HCT116 (cell line): ENCODE measurements at regions not wholly inside any gene's neighbourhood (a gene's known extent, or its start where the extent isn't known, plus 50 kb on each side); places are given as distances from the start of the nearest gene placed in this dataset.

Source experiments
- ATAC-seq: fragments of 200-7000 bp; cut with Tn5 transposase; 2 replicates; pipeline ENCODE4 v1.9.1; 2020; ENCODE audit warnings: mild to moderate bottlenecking, moderate library complexity
- BruUV-seq: library from RNA; stranded (reverse); fragments of 400-500 nt; replicated peaks from 2 replicates; lab custom pipeline; 2021; lab: Mats Ljungman, UMichigan
- CTCF ChIA-PET: fragments of 300-600 bp; sonication (Branson Sonifier 250); formaldehyde crosslinking; loops from one replicate; lab custom pipeline; 2021; ENCODE audit warnings: antibody characterized with exemption; lab: Charles Lee
- POLR2A ChIA-PET: fragments of 300-600, 350-600 bp; sonication (Branson Sonifier 250); formaldehyde crosslinking; loops from one replicate; lab custom pipeline; 2021; ENCODE audit warnings: antibody characterized with exemption; lab: Charles Lee
- RAD21 ChIA-PET, 2 experiments: fragments of 300-600 bp; sonication (Branson Sonifier 250); formaldehyde crosslinking; loops; one replicate each; lab custom pipeline; 2023; ENCODE audit warnings: low total read pairs in 2 of 2; ENCODE audit not compliant: uncharacterized antibody in 2 of 2, unreplicated experiment in 2 of 2, low non-redundant PET in 1 of 2; lab: Charles Lee
- DNase-seq: peaks from one replicate; pipeline ENCODE4 v3.0.0-alpha.2; 2010; ENCODE audit warnings: low read depth, low spot score
- H2AFZ ChIP-seq: fragments of 200-600 bp; shearing (Covaris generic), sonication (generic); 2 replicates; pipeline ENCODE4 v1.6.1; 2017; ENCODE audit warnings: low read depth, mixed run types, mixed read lengths, antibody characterized with exemption, low read length; ENCODE audit not compliant: poor library complexity, severe bottlenecking
- H3K27ac ChIP-seq: 2 replicates; pipeline ENCODE4 v1.5.1; 2012; ENCODE audit warnings: low read depth, low read length
- H3K27me3 ChIP-seq: fragments of 200-600 bp; sonication (generic); 2 replicates; pipeline ENCODE4 v1.6.1; 2016; ENCODE audit warnings: mixed run types, low read length, mixed read lengths; ENCODE audit not compliant: insufficient read depth
- H3K36me3 ChIP-seq, 2 experiments: fragments of 200-500 bp in 1 of 2; fragments of 200-600 bp in 1 of 2; sonication (Bioruptor generic) in 1 of 2; sonication (generic) in 1 of 2; 2 replicates each; pipeline versions ENCODE4 v1.5.1 to v1.6.1; 2014 to 2016; ENCODE audit warnings: low read length in 2 of 2, inconsistent platforms in 1 of 2, mixed read lengths in 1 of 2, mixed run types in 1 of 2; ENCODE audit not compliant: insufficient read depth in 2 of 2, control insufficient read depth in 1 of 2
- H3K4me1 ChIP-seq, 2 experiments: fragments of 200-600 bp in 1 of 2; sonication (generic) in 1 of 2; 2 replicates each; pipeline versions ENCODE4 v1.5.1 to v1.6.1; 2012 to 2017; ENCODE audit warnings: low read length in 2 of 2, inconsistent platforms in 1 of 2, mild to moderate bottlenecking in 1 of 2, mixed read lengths in 1 of 2, mixed run types in 1 of 2, moderate library complexity in 1 of 2; ENCODE audit not compliant: insufficient read depth in 2 of 2, control insufficient read depth in 1 of 2
- H3K4me2 ChIP-seq: fragments of 200-600 bp; sonication (generic); 2 replicates; pipeline ENCODE4 v1.6.1; 2017; ENCODE audit warnings: mixed run types, low read length, mixed read lengths
- H3K4me3 ChIP-seq, 2 experiments: fragments of 200-600 bp in 1 of 2; sonication (generic) in 1 of 2; replicated peaks in 1 of 2; 2 replicates each; pipeline ENCODE4 v1.5.1; 2011 to 2016; ENCODE audit warnings: low read length in 2 of 2, control low read depth in 1 of 2, low read depth in 1 of 2, mild to moderate bottlenecking in 1 of 2, mixed read lengths in 1 of 2, mixed run types in 1 of 2
- H3K79me2 ChIP-seq: fragments of 200-600 bp; sonication (generic); 2 replicates; pipeline ENCODE4 v1.6.1; 2017; ENCODE audit warnings: mild to moderate bottlenecking, mixed run types, low read length, moderate library complexity, mixed read lengths; ENCODE audit not compliant: insufficient read depth
- H3K9ac ChIP-seq: fragments of 200-600 bp; sonication (generic); 2 replicates; pipeline ENCODE4 v1.6.1; 2016; ENCODE audit warnings: low read length, mixed read lengths
- H3K9me2 ChIP-seq: fragments of 200-600 bp; sonication (generic), shearing (Covaris generic); 2 replicates; pipeline ENCODE4 v1.6.1; 2017; ENCODE audit warnings: mixed run types, mild to moderate bottlenecking, moderate library complexity; ENCODE audit not compliant: insufficient read depth
- H3K9me3 ChIP-seq, 2 experiments: fragments of 200-500 bp in 1 of 2; fragments of 200-600 bp in 1 of 2; sonication (Bioruptor generic) in 1 of 2; sonication (generic) in 1 of 2; 2 replicates each; pipeline ENCODE4 v1.6.1; 2014 to 2017; ENCODE audit warnings: low read length in 2 of 2, mixed read lengths in 2 of 2, inconsistent platforms in 1 of 2, low read depth in 1 of 2, mild to moderate bottlenecking in 1 of 2, mixed run types in 1 of 2, moderate library complexity in 1 of 2; ENCODE audit not compliant: control insufficient read depth in 1 of 2, insufficient read depth in 1 of 2
- H4K20me1 ChIP-seq: fragments of 200-600 bp; sonication (generic), shearing (Covaris generic); 2 replicates; pipeline ENCODE4 v1.6.1; 2017; ENCODE audit warnings: mixed run types, mild to moderate bottlenecking, moderate library complexity; ENCODE audit not compliant: insufficient read depth
- CBX3 ChIP-seq: IDR thresholded peaks from 2 replicates; pipeline ENCODE4 v1.6.1; 2012; ENCODE audit warnings: low read depth
- EGR1 ChIP-seq: IDR thresholded peaks from 2 replicates; pipeline ENCODE4 v1.6.1; 2012; ENCODE audit warnings: low read depth
- ELF1 ChIP-seq: IDR thresholded peaks from 2 replicates; pipeline ENCODE4 v1.6.1; 2012; ENCODE audit warnings: low read depth, borderline replicate concordance
- EZH2phosphoT487 ChIP-seq: fragments of 200-600 bp; IDR thresholded peaks from 2 replicates; pipeline ENCODE4 v1.6.1; 2018; ENCODE audit warnings: antibody characterized with exemption, borderline replicate concordance
- FOSL1 ChIP-seq: IDR thresholded peaks from 2 replicates; pipeline ENCODE4 v1.6.1; 2012; ENCODE audit warnings: low read depth
- JUND ChIP-seq: IDR thresholded peaks from 2 replicates; pipeline ENCODE4 v1.6.1; 2012
- POLR2A ChIP-seq: IDR thresholded peaks from 2 replicates; pipeline ENCODE4 v1.7.0; 2011; ENCODE audit warnings: borderline replicate concordance; ENCODE audit not compliant: insufficient read depth, insufficient read length; ENCODE audit errors: extremely low read depth
- POLR2AphosphoS5 ChIP-seq: IDR thresholded peaks from 2 replicates; pipeline ENCODE4 v1.6.1; 2011; ENCODE audit warnings: mild to moderate bottlenecking, low read depth, low read length, moderate library complexity
- SP1 ChIP-seq: IDR thresholded peaks from 2 replicates; pipeline ENCODE4 v1.6.1; 2012; ENCODE audit warnings: low read depth
- SRF ChIP-seq: IDR thresholded peaks from 2 replicates; pipeline ENCODE4 v1.6.1; 2012; ENCODE audit warnings: low read depth
- TCF7L2 ChIP-seq: IDR thresholded peaks from 2 replicates; pipeline ENCODE4 v1.7.0; 2011; ENCODE audit warnings: borderline replicate concordance, inconsistent platforms; ENCODE audit not compliant: insufficient read depth, insufficient read length; ENCODE audit errors: extremely low read depth
- ZBTB33 ChIP-seq: IDR thresholded peaks from 2 replicates; pipeline ENCODE4 v1.6.1; 2011; ENCODE audit warnings: mild to moderate bottlenecking, low read length, moderate library complexity; ENCODE audit not compliant: insufficient replicate concordance; ENCODE audit errors: extremely low read depth
- ZFX ChIP-seq: fragments of 450-650 bp; IDR thresholded peaks from 2 replicates; pipeline ENCODE4 v1.6.1; 2017
- ZNF274 ChIP-seq: fragments of 200-500 bp; sonication (Bioruptor generic); IDR thresholded peaks from 2 replicates; pipeline ENCODE4 v1.6.1; 2014; ENCODE audit warnings: mild to moderate bottlenecking, low read depth, low read length, inconsistent platforms
- intact Hi-C: fragments of 100-400 bp; cut with micrococcal nuclease; formaldehyde crosslinking; loops from 2 replicates; pipeline ENCODE4 v1.10.0; 2022
- TF ChIP-seq, protein P1 (sequence below): IDR thresholded peaks from 2 replicates; pipeline ENCODE4 v1.6.1; 2012
- TF ChIP-seq, protein P2 (sequence below): IDR thresholded peaks from 2 replicates; pipeline ENCODE4 v1.6.1; 2012
- TF ChIP-seq, protein P3 (sequence below), 3 experiments: fragments of 200-600 bp in 1 of 3; sonication (generic) in 1 of 3; IDR thresholded peaks in 2 of 3; conservative IDR thresholded peaks in 1 of 3; 2 replicates each; pipeline ENCODE4 v1.5.1; 2012 to 2017; ENCODE audit warnings: low read depth in 2 of 3, low read length in 2 of 3, antibody characterized with exemption in 1 of 3, borderline replicate concordance in 1 of 3, control low read depth in 1 of 3, mild to moderate bottlenecking in 1 of 3, mixed read lengths in 1 of 3, mixed run types in 1 of 3, moderate library complexity in 1 of 3; ENCODE audit not compliant: insufficient read depth in 1 of 3

GRCh38 chr6:165820934-165821333, 157.9 kb upstream of the PDE10A start:
- Histone ChIP-seq H3K9me3 (no peaks in the 10 kb centered on the region), H3K9ac (no peak overlapping the region), H3K27ac (no peak overlapping the region), H3K36me3 (no peaks in the 10 kb centered on the region), H3K4me2 (no peak overlapping the region), H3K9me2 (no peaks in the 10 kb centered on the region), H2AFZ (no peak overlapping the region), H3K79me2 (no peaks in the 10 kb centered on the region), H4K20me1 (no peaks in the 10 kb centered on the region), H3K4me3 (no peak overlapping the region), H3K4me1 (no peaks in the 10 kb centered on the region), H3K27me3 (no peaks in the 10 kb centered on the region)
- BruUV-seq: no TSS peak
- POLR2A ChIA-PET: no interaction called here
- ATAC-seq (no peak), DNase-seq (no peak)
- TF ChIP-seq, protein P1, sequence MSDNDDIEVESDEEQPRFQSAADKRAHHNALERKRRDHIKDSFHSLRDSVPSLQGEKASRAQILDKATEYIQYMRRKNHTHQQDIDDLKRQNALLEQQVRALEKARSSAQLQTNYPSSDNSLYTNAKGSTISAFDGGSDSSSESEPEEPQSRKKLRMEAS: no peak
- TF ChIP-seq POLR2AphosphoS5 (no peak), CBX3 (no peak), EGR1 (no peak), POLR2A (no peak), FOSL1 (no peak), JUND (no peak), ZFX (no peak), ELF1 (no peak), SP1 (no peak)
- RAD21 ChIA-PET: no interaction called here
- CTCF ChIA-PET: no interaction called here
- intact Hi-C loops: no loop called here

GRCh38 chr6:165820407-165820806, 157.4 kb upstream of the PDE10A start:
- H3K9me3 ChIP-seq: no peaks in the 10 kb centered on the region
- no peaks in the 10 kb centered on the region for H4K20me1 ChIP-seq
- H3K4me2 ChIP-seq: no peak overlapping the region
- BruUV-seq: no TSS peak
- TF ChIP-seq ZFX (no peak), POLR2AphosphoS5 (no peak), ZBTB33 (no peak), ZNF274 (no peak), ELF1 (no peak), FOSL1 (no peak), TCF7L2 (no peak), EGR1 (no peak), POLR2A (no peak), EZH2phosphoT487 (no peak), SRF (no peak)
- TF ChIP-seq, protein P1: no peak
- TF ChIP-seq, protein P2, sequence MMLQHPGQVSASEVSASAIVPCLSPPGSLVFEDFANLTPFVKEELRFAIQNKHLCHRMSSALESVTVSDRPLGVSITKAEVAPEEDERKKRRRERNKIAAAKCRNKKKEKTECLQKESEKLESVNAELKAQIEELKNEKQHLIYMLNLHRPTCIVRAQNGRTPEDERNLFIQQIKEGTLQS: no peak
- TF ChIP-seq, protein P3, sequence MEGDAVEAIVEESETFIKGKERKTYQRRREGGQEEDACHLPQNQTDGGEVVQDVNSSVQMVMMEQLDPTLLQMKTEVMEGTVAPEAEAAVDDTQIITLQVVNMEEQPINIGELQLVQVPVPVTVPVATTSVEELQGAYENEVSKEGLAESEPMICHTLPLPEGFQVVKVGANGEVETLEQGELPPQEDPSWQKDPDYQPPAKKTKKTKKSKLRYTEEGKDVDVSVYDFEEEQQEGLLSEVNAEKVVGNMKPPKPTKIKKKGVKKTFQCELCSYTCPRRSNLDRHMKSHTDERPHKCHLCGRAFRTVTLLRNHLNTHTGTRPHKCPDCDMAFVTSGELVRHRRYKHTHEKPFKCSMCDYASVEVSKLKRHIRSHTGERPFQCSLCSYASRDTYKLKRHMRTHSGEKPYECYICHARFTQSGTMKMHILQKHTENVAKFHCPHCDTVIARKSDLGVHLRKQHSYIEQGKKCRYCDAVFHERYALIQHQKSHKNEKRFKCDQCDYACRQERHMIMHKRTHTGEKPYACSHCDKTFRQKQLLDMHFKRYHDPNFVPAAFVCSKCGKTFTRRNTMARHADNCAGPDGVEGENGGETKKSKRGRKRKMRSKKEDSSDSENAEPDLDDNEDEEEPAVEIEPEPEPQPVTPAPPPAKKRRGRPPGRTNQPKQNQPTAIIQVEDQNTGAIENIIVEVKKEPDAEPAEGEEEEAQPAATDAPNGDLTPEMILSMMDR (IDR thresholded peaks at IDR 0.05 in 2 of 3, conservative IDR thresholded peaks at IDR 0.05 in 1 of 3; ENCODE audit: borderline replicate concordance in 1 of 3, insufficient read depth in 1 of 3, low read depth in 2 of 3, low read length in 2 of 3): no peak
- no peaks in the 10 kb centered on the region for H3K27me3 ChIP-seq
- no peak overlapping the region for H3K27ac ChIP-seq
- H3K9me2 ChIP-seq: no peaks in the 10 kb centered on the region
- DNase-seq (no peak), ATAC-seq (no peak)
- CTCF ChIA-PET: no interaction called here
- H3K4me3 ChIP-seq: no peak overlapping the region
- H3K9ac ChIP-seq: no peak overlapping the region
- intact Hi-C loops: no loop called here
- no peaks in the 10 kb centered on the region for H3K36me3 ChIP-seq
- no peak overlapping the region for H2AFZ ChIP-seq
- POLR2A ChIA-PET: no interaction called here
- no peaks in the 10 kb centered on the region for H3K4me1 ChIP-seq
- RAD21 ChIA-PET: no interaction called here
- H3K79me2 ChIP-seq: no peaks in the 10 kb centered on the region
